GM10266 (cell line): ENCODE measurements at regions not wholly inside any gene's neighbourhood (a gene's known extent, or its start where the extent isn't known, plus 50 kb on each side); places are given as distances from the start of the nearest gene placed in this dataset.

Experiments used
- DNase-seq: peaks from one replicate; pipeline ENCODE4 v3.0.0; 2012; ENCODE audit errors: extremely low spot score
- CTCF ChIP-seq: IDR thresholded peaks from 2 replicates; pipeline ENCODE4 v1.5.1; 2012; ENCODE audit warnings: mild to moderate bottlenecking, low read depth; ENCODE audit not compliant: control insufficient read depth, insufficient read depth; ENCODE audit errors: missing control alignments

GRCh38 chr14:21894003-21894897 lies 220.6 kb upstream of the OR4E1 start:
- DNase-seq, result peak; percentile 2
- peak; percentile 27 for TF ChIP-seq CTCF

- no peak for DNase-seq
- no peak for TF ChIP-seq CTCF
Measured at GRCh38 chr14:21891921-21892320, 218.3 kb upstream of the OR4E1 start.

- DNase-seq, result no peak
- TF ChIP-seq CTCF, result no peak
Measured at GRCh38 chr14:21884995-21885394, 211.4 kb upstream of the OR4E1 start.

- TF ChIP-seq CTCF, result no peak
- DNase-seq, result no peak
Measured at GRCh38 chr14:21882226-21882625, 208.6 kb upstream of the OR4E1 start.

- TF ChIP-seq CTCF, result no peak
- DNase-seq, result no peak
Measured at GRCh38 chr14:21880918-21881317, 207.3 kb upstream of the OR4E1 start.

- no peak for TF ChIP-seq CTCF
- DNase-seq, result no peak
Measured at GRCh38 chr14:21875791-21876190, 202.2 kb upstream of the OR4E1 start.

- TF ChIP-seq CTCF, result no peak
- no peak for DNase-seq
Measured at GRCh38 chr14:21874946-21875345, 201.3 kb upstream of the OR4E1 start.
